ENCODE measurements at regions not wholly inside any gene's neighbourhood (a gene's known extent, or its start where the extent isn't known, plus 50 kb on each side); places are given as distances from the start of the nearest gene placed in this dataset.

DNA sequence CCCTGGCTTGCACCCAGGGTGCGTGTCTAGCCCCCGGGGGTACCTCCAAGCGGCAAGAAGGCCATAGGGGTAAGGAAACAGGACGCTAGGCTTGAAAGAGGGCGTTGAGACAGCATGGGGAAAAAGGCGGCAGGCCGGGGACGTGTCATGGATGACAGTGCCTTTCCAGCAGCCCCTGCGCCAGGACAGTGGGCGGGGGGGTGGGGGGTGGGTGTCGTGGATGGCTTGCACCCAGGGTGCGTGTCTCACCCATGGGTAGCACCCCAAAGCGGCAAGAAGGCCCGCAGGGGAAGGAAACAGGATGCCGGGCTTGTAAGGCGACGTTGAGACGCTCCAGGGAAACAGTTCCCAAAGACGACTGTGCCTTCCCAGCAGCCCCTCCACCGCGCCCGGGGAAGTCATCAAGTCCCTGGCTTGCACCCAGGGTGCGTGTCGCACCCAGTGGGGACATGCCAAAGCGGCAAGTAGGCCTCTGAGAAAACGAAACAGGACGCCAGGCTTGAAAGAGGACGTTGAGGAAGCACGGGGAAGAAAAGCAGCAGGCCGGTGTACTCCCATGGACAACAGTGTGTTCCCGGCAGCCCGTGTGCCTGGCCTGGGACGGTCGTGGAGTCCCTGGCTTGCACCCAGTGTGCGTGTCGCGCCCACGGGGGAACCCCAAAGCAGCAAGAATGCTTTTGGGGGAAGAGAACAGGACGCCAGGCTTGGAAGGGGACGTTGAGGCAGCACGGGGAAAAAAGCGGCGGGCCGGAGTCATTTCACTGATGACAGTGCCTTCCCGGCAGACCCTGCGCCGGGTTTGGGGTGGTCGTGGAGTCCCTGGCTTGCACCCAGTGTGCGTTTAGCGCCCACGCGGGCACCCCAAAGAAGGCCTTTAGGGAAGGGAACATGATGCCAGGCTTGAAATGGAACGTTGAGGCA lies 163.5 kb upstream of the ALG10B start:
- Mint-ChIP-seq H3K4me1 (no peaks in the 10 kb centered on the region), H3K36me3 (no peaks in the 10 kb centered on the region), H3K27me3 (peaks cover 4% of the 10 kb centered on the region)

GRCh38 chr12:38153737-38154061 lies 162.9 kb upstream of the ALG10B start:
- Mint-ChIP-seq H3K4me3 (no peak overlapping the region), H3K36me3 (no peaks in the 10 kb centered on the region), H3K27ac (no peak overlapping the region), H3K27me3 (peaks cover 1% of the 10 kb centered on the region), H3K4me1 (no peaks in the 10 kb centered on the region), H3K9me3 (peaks cover 3% of the 10 kb centered on the region)
- no peak for DNase-seq

More for the DNA sequence above, 163.5 kb upstream of the ALG10B start:
- Mint-ChIP-seq H3K27ac (no peak overlapping the region), H3K9me3 (peaks cover 9% of the 10 kb centered on the region), H3K4me3 (no peak overlapping the region)
- no peak for DNase-seq

DNA sequence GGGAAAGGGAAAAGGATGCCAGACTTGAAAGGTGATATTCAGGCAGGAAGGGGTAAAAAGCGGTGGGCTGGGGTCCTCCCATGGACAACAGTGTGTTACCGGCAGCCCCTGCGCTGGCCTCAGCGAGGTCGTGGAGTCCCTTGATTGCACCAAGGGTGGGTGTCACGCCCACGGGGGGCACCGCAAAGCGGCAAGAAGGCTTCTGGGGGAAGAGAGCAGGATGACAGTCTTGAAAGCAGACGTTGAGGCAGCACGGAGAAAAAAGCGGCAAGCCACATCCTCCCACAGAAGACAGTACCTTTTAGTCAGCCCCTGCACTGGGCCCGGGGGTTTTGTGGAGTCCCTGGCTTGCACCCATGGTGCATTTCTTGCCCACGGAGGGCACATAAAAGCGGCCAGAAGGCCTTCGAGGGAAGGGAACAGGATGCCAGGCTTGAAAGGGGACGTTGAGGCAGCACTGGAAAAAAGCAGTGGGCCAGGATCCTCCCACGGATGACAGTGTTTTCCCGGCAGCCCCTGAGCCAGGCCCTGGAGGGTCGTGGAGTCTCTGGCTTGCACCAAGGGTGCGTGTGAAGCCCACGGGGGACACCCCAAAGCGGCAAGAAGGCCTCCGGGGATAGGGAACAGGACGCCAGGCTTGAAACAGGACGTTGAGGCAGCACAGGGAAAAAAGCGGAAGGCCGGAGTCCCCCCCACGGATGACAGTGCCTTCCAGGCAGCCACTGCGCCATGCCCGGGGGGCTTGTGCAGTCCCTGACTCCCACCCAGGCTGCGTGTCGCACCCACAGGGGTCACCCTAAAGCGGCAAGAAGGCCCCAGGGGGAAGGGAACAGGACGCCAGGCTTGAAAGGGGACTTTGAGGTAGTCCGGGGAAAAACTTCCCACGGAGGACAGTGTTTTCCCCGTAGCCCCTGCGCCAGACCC lies 162.2 kb upstream of the ALG10B start:
- H3K27me3 Mint-ChIP-seq, result no peaks in the 10 kb centered on the region
- H3K27ac Mint-ChIP-seq, result no peak overlapping the region
- no peaks in the 10 kb centered on the region for H3K36me3 Mint-ChIP-seq
- no peaks in the 10 kb centered on the region for H3K9me3 Mint-ChIP-seq
- no peaks in the 10 kb centered on the region for H3K4me1 Mint-ChIP-seq
- DNase-seq, result no peak
- H3K4me3 Mint-ChIP-seq, result no peak overlapping the region

- H3K9me3 Mint-ChIP-seq, result no peaks in the 10 kb centered on the region
- no peak for DNase-seq
- H3K4me1 Mint-ChIP-seq, result no peaks in the 10 kb centered on the region
- H3K4me3 Mint-ChIP-seq, result no peak overlapping the region
- H3K27me3 Mint-ChIP-seq, result no peaks in the 10 kb centered on the region
- H3K27ac Mint-ChIP-seq, result no peak overlapping the region
- no peaks in the 10 kb centered on the region for H3K36me3 Mint-ChIP-seq
Observed at GRCh38 chr12:38155020-38155395, 161.6 kb upstream of the ALG10B start.

GRCh38 chr12:38155526-38156496 lies 160.8 kb upstream of the ALG10B start:
- Mint-ChIP-seq H3K4me1 (no peaks in the 10 kb centered on the region), H3K27me3 (no peaks in the 10 kb centered on the region), H3K4me3 (no peak overlapping the region), H3K36me3 (no peaks in the 10 kb centered on the region), H3K27ac (no peak overlapping the region), H3K9me3 (no peaks in the 10 kb centered on the region)
- DNase-seq, result no peak

GRCh38 chr12:38156497-38157245 lies 159.9 kb upstream of the ALG10B start:
- no peaks in the 10 kb centered on the region for H3K4me1 Mint-ChIP-seq
- H3K9me3 Mint-ChIP-seq, result no peaks in the 10 kb centered on the region
- H3K27me3 Mint-ChIP-seq, result no peaks in the 10 kb centered on the region
- no peak overlapping the region for H3K4me3 Mint-ChIP-seq
- DNase-seq, result no peak
- no peak overlapping the region for H3K27ac Mint-ChIP-seq
- no peaks in the 10 kb centered on the region for H3K36me3 Mint-ChIP-seq

DNA sequence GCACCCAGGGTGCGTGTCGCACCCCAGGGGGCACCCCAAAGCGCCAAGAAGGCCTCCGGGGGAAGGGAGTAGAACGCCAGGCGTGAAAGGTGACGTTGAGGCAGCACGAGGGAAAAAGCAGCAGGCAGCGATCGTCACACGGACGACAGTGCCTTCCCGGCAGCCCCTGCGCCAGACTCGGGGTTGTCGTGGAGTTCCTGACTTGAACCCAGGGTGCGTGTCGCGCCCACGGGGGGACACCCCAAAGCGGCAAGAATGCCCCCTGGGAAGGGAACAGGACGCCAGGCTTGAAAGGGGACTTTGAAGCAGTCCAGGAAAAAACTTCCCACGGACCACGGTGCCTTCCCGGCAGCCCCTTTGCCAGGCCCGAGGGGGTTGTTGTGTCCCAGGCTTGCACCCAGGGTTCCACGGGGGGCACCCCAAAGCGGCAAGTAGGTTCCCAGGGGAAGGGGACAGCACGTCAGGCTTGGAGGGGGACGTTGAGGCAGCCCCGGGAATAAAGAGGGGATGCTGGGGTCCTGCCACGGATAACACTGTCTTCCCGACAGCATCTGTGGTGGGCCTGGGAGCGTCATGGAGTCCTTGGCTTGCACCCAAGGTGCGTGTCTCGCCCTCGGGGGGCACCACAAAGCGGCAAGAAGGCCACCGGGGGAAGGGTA lies 159.2 kb upstream of the ALG10B start:
- Mint-ChIP-seq H3K27ac (no peak overlapping the region), H3K4me1 (no peaks in the 10 kb centered on the region), H3K27me3 (no peaks in the 10 kb centered on the region), H3K9me3 (no peaks in the 10 kb centered on the region), H3K4me3 (no peak overlapping the region), H3K36me3 (no peaks in the 10 kb centered on the region)
- DNase-seq, result no peak

DNA sequence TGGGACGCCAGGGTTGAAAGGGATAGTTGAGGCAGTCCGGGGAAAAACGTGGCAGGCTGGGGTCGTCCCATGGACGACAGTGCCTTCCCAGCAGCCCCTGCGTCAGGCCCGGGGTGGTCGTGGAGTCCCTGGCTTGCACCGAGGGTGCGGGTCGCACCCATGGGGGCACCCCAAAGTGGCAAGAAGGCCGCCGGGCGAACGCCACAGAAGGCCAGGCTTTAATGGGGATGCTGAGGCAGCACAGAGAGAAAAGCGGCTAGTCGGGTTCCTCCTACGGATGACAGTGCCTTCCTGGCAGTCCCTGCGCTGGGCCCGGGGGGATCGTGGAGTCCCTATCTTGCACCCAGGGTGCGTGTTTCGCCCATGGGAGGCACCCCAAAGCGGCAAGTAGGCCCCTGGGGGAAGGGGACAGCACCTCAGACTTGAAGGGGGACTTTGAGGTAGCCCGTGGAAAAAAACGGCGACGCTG lies 158.6 kb upstream of the ALG10B start:
- H3K27ac Mint-ChIP-seq, result no peak overlapping the region
- no peak overlapping the region for H3K4me3 Mint-ChIP-seq
- no peaks in the 10 kb centered on the region for H3K36me3 Mint-ChIP-seq
- no peaks in the 10 kb centered on the region for H3K27me3 Mint-ChIP-seq
- no peak for DNase-seq
- H3K4me1 Mint-ChIP-seq, result no peaks in the 10 kb centered on the region
- no peaks in the 10 kb centered on the region for H3K9me3 Mint-ChIP-seq

DNA sequence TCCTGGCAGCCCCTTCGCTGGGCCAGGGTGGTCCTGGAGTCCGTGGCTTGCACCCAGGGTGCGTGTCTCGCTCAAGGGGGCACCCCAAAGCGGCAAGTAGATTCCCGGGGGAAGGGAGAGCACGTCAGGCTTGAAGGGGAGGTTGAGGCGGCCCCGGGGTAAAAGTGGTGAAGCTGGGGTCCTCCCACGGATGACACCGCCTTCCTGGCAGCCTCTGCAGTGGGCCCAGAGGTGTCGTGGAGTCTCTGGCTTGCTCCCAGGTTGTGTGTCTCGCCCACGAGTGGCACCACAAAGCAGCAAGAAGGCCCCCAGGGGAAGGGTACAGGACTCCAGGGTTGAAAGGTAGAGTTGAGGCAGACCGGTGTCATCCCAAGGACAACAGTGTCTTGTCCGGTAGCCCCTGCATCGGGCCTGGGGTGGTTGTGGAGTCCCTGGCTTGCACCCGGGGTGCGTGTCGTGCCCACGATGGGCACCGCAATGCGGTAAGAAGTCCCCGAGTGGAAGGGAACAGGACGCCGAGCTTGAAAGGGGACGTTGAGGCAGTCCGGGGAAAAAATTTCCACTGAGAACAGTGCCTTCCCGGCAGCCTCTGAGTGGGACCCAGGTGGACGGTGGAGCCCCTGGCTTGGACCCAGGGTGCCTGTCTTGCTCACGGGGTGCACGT lies 158.0 kb upstream of the ALG10B start:
- Mint-ChIP-seq H3K9me3 (no peaks in the 10 kb centered on the region), H3K27me3 (no peaks in the 10 kb centered on the region), H3K4me1 (no peaks in the 10 kb centered on the region), H3K4me3 (no peak overlapping the region), H3K27ac (no peak overlapping the region), H3K36me3 (no peaks in the 10 kb centered on the region)
- no peak for DNase-seq

GRCh38 chr12:38159092-38159551 lies 157.5 kb upstream of the ALG10B start:
- Mint-ChIP-seq H3K27me3 (no peaks in the 10 kb centered on the region), H3K9me3 (no peaks in the 10 kb centered on the region), H3K36me3 (no peaks in the 10 kb centered on the region), H3K4me3 (no peak overlapping the region), H3K4me1 (no peaks in the 10 kb centered on the region), H3K27ac (no peak overlapping the region)
- no peak for DNase-seq

GRCh38 chr12:38159591-38160317 lies 156.8 kb upstream of the ALG10B start:
- DNase-seq, result no peak

GRCh38 chr12:38160318-38161122 lies 156.1 kb upstream of the ALG10B start:
- Mint-ChIP-seq H3K36me3 (no peaks in the 10 kb centered on the region), H3K4me3 (no peak overlapping the region), H3K27ac (no peak overlapping the region), H3K9me3 (no peaks in the 10 kb centered on the region), H3K4me1 (no peaks in the 10 kb centered on the region), H3K27me3 (no peaks in the 10 kb centered on the region)
- no peak for DNase-seq

More at GRCh38 chr12:38159591-38160317, 156.8 kb upstream of the ALG10B start:
- H3K4me3 Mint-ChIP-seq, result no peak overlapping the region
- H3K36me3 Mint-ChIP-seq, result no peaks in the 10 kb centered on the region
- H3K4me1 Mint-ChIP-seq, result no peaks in the 10 kb centered on the region
- H3K9me3 Mint-ChIP-seq, result no peaks in the 10 kb centered on the region
- no peaks in the 10 kb centered on the region for H3K27me3 Mint-ChIP-seq
- H3K27ac Mint-ChIP-seq, result no peak overlapping the region

Data from activated naive CD8-positive, alpha-beta T cell treated with anti-CD3 and anti-CD28 coated beads for 36 hours (primary cell).